ENCODE measurements at regions not wholly inside any gene's neighbourhood (a gene's known extent, or its start where the extent isn't known, plus 50 kb on each side); places are given as distances from the start of the nearest gene placed in this dataset.
A peak's percentile ranks its signal among the peaks of the same experiment; 100 is the strongest.
"Not testable (repeated sequence)": the region's sequence is repeated elsewhere in the genome, so short reads cannot be mapped to it uniquely, and the experiment has no call there.

- no peak for DNase-seq
These were observed 223.0 kb downstream of the TANC2 start for GRCh38 chr17:63189082-63189481.

GRCh38 chr17:63189930-63190329, 223.9 kb downstream of the TANC2 start:
- no peak for DNase-seq

GRCh38 chr17:63190821-63191370, 224.9 kb downstream of the TANC2 start:
- no peak for DNase-seq

DNA sequence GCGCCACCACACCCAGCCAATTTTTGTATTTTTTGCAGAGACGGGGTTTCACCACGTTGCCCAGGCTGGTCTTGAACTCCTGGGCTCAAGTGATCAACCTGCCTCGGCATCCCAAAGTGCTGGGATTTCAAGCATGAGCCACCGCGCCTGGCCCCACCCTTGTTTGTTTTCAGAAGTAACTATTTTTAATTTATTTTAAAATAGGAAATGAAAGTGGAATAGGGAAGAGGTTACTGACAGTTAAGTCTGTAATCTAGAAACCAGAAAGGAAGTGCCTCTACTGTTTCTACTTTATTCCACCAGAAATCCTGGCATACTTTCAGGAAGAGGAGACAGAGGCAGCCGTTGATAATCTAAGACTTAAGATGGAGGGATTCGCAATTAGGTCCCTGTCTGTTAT, 225.6 kb downstream of the TANC2 start:
- no peak for DNase-seq

DNA sequence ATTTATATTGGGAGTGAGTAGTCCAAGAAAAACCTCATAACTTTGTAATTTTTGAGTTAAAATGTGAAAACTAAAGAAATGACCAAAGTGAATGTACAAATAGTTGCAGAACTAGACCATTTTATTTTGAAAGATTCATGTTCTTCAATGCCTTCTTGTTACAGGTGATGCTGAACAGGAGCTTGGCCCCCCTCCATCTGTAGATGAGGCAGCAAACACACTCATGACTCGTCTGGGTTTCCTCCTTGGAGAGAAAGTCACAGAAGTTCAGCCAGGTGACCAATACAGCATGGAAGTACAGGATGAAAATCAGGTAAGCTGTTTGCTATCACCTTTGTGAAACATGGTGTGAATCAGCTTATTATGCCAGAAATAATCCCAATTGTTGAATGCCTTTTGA, 227.8 kb downstream of the TANC2 start:
- DNase-seq = no peak

GRCh38 chr17:63196772-63197335, 230.8 kb downstream of the TANC2 start:
- no peak for DNase-seq

DNA sequence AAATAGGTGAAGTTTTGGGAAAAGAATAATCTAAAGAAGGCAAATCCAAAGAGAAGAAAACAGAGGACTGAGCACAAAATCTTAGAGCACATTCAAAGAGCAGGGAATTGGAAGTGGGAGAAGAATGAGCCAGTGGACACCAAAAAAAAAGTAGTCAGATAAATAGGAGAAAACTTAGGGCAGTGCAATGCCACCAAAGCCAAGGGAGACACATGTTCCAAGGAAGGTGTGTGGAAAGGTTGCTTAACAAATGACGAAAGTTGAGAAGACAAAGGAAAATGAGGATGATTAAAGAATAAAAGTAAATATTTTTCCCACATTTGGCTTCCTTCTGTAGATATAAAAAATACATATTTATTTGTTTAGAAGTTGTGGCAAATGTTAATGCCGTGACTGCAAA, 237.6 kb downstream of the TANC2 start:
- DNase-seq = no peak

GRCh38 chr17:63221939-63222338, 224.2 kb downstream of the CYB561 start:
- DNase-seq = no peak

DNA sequence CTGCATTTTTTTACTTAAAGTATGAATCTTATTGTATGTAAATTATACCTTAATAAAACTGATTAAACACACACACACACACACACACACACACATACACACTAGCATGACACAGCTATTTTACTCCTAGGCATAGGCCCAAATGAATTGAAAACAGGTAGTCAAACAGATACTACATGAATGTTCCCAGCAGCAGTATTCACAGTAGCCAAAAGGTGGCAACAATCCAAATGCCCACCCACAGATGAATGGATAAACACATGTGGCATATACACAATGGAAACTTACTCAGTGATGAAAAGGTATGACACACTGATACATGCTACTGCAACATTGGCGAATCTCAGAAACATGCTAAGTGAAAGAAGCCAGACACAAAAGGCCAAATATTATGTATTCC, 223.5 kb downstream of the CYB561 start:
- no peak for DNase-seq

- DNase-seq = no peak
These were observed 222.7 kb downstream of the CYB561 start for GRCh38 chr17:63223212-63223911.

DNA sequence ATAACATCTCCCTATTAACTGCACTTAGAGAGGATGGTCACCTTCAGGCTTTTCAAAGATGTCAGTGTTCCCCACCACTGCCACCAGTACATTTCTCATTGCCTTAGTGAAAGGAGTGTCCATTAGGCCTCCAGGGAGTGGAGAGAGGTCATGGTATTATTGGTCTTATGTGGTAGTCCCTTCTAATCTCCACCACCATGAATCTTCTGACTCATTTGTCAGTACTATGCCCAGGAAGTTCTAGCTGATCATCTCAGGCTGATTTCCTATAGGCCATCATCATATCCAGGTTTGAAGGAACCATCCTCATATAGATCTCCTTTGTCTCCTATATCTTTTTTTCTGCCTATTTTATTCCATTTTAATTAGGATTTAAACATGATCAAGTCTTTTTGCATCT, 221.5 kb downstream of the CYB561 start:
- no peak for DNase-seq

GRCh38 chr17:63226720-63227119, 219.4 kb downstream of the CYB561 start:
- not testable (repeated sequence) for DNase-seq

GRCh38 chr17:63231015-63231620, 215.0 kb downstream of the CYB561 start:
- DNase-seq = not testable (repeated sequence)

- DNase-seq = no peak
These were observed 213.4 kb downstream of the CYB561 start for GRCh38 chr17:63232565-63233310.

GRCh38 chr17:63240106-63240505, 206.0 kb downstream of the CYB561 start:
- no peak for DNase-seq

DNA sequence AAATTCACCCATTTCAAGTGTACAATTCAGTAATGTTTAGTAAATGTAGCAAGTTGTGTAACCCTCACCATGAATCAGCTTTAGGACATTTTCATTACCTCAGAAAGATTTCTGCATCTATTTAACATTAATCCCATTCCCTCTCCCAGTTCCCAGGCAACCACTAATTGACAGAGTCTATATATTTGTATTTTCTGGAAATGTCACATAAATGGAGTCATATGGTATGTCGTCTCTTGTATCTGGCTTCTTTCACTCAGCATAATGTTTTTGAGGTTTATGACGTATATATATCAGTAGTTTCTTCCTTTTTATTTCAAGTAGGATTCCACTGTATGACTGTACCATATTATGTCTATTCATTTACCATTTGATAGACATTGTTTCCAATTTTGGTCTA, 199.8 kb downstream of the CYB561 start:
- peak; percentile 3 for DNase-seq

DNA sequence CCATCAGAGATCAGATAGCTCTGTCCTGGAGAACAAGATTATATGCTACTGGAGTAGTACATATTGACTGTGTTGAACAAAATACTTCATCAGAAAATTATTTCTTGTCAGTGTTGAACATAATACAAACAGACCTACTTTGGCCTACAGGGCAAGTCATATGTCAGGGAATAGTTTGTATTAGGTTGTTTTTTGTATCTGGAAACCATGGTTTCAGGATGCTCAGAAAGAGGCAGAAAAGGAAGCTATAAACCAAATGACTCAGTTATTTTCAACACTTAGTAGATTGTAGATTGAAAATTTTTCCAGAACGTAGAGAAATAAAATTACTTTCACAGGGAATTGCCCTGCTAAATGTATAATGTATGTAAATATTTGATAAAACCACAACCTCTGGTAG, 198.4 kb downstream of the CYB561 start:
- no peak for DNase-seq

GRCh38 chr17:63249256-63250004, 196.7 kb downstream of the CYB561 start:
- DNase-seq = no peak

DNA sequence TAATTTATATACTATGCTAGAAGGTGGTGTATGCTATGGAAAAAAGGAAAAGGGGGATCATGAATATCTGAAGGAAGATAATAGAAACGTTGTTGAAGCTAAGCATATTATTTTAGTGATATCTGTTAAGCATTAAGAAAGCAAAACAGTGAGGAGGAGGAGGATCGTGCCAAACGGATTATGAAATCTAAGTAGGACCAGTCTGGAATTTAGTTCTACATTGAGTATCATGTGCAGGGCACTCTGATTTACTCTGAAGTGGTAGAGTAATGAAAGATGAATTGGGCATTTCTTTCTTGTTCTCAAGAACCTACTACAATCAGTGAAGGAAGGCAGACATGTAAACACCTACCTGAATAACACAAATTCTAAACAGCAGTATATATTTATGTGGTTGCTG, 195.3 kb downstream of the CYB561 start:
- DNase-seq = no peak

DNA sequence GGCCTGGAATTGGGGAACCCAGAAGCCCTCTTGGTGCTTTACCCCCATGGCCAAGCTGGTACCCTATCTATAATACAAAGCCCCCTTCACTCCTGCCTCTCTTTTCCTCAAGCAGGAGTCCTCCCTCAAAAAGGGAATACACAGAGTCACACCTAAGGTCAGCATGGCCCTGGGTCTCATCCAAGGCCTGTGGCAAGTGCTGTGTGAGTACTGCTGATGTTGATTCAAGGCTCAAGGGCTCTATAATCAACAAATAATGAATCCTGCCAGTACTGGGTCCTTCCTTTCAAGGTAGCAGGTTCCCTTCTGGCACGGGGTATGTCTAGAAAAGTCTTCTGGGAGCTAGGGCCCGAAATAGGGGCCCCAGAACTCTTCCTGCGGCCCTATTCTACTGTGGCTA, 187.3 kb downstream of the CYB561 start:
- DNase-seq = no peak

DNA sequence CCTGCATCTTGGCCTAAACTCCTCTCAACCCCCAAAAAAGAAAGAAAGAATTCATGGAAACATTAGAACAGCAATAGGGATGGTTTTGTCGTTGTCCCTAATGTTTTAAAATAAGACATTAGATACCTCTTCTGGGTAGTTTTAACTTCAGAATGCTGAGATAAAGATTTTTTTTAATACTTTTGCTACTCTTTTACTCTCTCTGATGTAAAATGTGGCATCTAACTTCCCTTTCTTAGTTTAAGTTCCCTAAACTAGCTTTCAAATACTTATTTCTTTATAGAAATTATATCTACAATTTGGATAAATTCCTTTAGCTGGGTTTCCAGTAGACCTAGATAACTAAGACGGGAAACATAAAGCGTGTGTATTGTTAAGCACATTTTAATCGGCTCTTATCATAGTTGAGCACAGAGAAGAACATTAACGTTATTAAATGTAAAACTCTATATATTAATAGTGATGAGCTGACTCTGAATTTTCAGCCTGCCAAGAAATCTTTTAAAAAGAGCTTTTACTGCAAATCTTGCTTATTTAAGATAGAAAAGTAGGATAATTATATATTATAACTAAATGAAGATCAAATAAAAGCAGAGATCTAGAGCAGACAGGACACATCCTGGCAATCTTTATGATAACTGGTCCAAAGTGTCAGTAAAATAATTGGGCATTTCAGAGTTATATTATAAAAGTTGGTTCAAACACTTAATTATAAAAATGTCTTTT, 183.2 kb downstream of the CYB561 start:
- no peak for DNase-seq

DNA sequence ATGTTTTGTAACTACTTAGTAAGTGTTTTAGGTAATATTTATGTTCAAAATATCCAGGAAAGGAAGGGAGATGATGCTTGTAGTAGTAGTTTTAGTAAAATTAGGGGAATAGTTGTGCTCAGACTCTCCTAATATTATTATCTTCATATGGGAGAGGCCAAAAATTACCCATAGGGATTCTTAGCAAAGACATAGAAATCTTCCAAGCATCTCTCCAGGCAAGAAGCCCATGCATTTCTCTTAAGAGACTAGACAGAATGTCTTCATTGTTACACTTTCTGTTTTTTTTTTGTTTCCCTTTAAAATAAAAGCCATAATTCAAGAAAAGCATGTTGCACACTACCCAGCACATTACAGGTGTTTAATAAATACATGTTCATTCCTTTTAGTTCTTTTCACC, 180.6 kb downstream of the CYB561 start:
- no peak for DNase-seq
